ENCODE measurements at regions not wholly inside any gene's neighbourhood (a gene's known extent, or its start where the extent isn't known, plus 50 kb on each side); places are given as distances from the start of the nearest gene placed in this dataset.

- TF ChIP-seq CTCF (IDR thresholded peaks at IDR 0.05; ENCODE audit: low read depth, low read length, missing input control) (no peak), FOXA1 (IDR thresholded peaks at IDR 0.05) (no peak), EGR1 (IDR thresholded peaks at IDR 0.05; ENCODE audit: low read depth in 2 of 2) (no peak), ATF3 (IDR thresholded peaks at IDR 0.05) (no peak), RAD21 (IDR thresholded peaks at IDR 0.05) (no peak), RXRA (IDR thresholded peaks at IDR 0.05) (no peak), NR2F2 (IDR thresholded peaks at IDR 0.05) (no peak), MAX (IDR thresholded peaks at IDR 0.05) (no peak)
Measured at GRCh38 chr14:44567997-44568396, 60.9 kb upstream of the FSCB start.
